ENCODE measurements at regions not wholly inside any gene's neighbourhood (a gene's known extent, or its start where the extent isn't known, plus 50 kb on each side); places are given as distances from the start of the nearest gene placed in this dataset.

DNA sequence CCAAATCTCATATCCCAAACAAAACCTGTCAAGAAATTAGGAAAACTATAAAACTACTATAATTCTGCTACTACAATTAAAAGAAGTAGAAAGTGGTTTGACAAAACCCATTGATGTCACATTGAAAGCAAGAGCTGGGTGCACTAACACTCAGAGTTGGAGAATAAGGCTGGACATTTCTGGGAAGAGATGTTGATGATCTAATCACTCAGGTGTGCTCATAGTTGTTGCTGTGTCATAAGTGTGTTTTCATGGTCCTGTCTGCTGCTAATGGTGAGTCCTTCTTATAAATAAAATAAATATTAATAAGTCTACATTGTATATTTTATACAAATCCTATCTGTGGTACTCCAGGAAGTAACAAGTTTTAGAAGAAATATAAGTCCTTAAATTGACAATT is 168.2 kb upstream of the LRP1B start:
- no peaks in the 10 kb centered on the region for H3K4me1 Mint-ChIP-seq (ENCODE audit: unreplicated experiment)
- H3K4me3 Mint-ChIP-seq (ENCODE audit: unreplicated experiment), result no peak overlapping the region
- peaks cover 15% of the 10 kb centered on the region for H3K9me3 Mint-ChIP-seq (ENCODE audit: unreplicated experiment)
- DNase-seq (ENCODE audit: extremely low spot score, unreplicated experiment), result no peak
- no peaks in the 10 kb centered on the region for H3K36me3 Mint-ChIP-seq (ENCODE audit: unreplicated experiment)
- no peak overlapping the region for H3K27ac Mint-ChIP-seq (ENCODE audit: unreplicated experiment)
- TF ChIP-seq, protein P1, sequence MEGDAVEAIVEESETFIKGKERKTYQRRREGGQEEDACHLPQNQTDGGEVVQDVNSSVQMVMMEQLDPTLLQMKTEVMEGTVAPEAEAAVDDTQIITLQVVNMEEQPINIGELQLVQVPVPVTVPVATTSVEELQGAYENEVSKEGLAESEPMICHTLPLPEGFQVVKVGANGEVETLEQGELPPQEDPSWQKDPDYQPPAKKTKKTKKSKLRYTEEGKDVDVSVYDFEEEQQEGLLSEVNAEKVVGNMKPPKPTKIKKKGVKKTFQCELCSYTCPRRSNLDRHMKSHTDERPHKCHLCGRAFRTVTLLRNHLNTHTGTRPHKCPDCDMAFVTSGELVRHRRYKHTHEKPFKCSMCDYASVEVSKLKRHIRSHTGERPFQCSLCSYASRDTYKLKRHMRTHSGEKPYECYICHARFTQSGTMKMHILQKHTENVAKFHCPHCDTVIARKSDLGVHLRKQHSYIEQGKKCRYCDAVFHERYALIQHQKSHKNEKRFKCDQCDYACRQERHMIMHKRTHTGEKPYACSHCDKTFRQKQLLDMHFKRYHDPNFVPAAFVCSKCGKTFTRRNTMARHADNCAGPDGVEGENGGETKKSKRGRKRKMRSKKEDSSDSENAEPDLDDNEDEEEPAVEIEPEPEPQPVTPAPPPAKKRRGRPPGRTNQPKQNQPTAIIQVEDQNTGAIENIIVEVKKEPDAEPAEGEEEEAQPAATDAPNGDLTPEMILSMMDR (IDR thresholded peaks at IDR 0.05), result no peak
- H3K27me3 Mint-ChIP-seq (ENCODE audit: unreplicated experiment), result no peaks in the 10 kb centered on the region

- no peaks in the 10 kb centered on the region for H3K36me3 Mint-ChIP-seq (ENCODE audit: unreplicated experiment)
- DNase-seq (ENCODE audit: extremely low spot score, unreplicated experiment), result no peak
- TF ChIP-seq, protein P1 (IDR thresholded peaks at IDR 0.05), result no peak
- H3K27ac Mint-ChIP-seq (ENCODE audit: unreplicated experiment), result no peak overlapping the region
- H3K4me1 Mint-ChIP-seq (ENCODE audit: unreplicated experiment), result peaks cover 6% of the 10 kb centered on the region
- no peak overlapping the region for H3K4me3 Mint-ChIP-seq (ENCODE audit: unreplicated experiment)
- peaks cover 11% of the 10 kb centered on the region for H3K9me3 Mint-ChIP-seq (ENCODE audit: unreplicated experiment)
- no peaks in the 10 kb centered on the region for H3K27me3 Mint-ChIP-seq (ENCODE audit: unreplicated experiment)
Observed at GRCh38 chr2:142294225-142294624, 163.4 kb upstream of the LRP1B start.

DNA sequence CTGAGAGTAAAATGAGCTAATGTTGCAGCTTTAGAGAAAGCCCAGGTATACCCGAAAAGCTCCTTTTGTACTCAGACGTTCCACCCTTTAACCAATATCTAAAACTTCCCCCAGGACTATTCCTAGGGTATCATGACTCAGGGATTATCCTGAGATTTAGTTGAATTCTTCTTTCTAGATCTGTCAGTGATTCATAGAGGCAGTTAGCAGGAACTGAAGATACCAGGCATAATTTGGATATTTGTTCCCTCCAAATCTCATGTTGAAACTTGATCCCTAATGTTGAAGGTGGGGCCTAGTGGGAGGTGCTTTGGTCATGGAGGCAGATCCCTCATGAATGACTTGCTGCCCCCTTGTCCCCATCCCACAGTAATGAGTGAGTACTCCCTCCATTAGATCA is 161.2 kb upstream of the LRP1B start:
- TF ChIP-seq, protein P1 (IDR thresholded peaks at IDR 0.05), result no peak
- peaks cover 11% of the 10 kb centered on the region for H3K9me3 Mint-ChIP-seq (ENCODE audit: unreplicated experiment)
- DNase-seq (ENCODE audit: extremely low spot score, unreplicated experiment), result no peak
- H3K36me3 Mint-ChIP-seq (ENCODE audit: unreplicated experiment), result no peaks in the 10 kb centered on the region
- H3K27me3 Mint-ChIP-seq (ENCODE audit: unreplicated experiment), result no peaks in the 10 kb centered on the region
- H3K27ac Mint-ChIP-seq (ENCODE audit: unreplicated experiment), result no peak overlapping the region
- no peak overlapping the region for H3K4me3 Mint-ChIP-seq (ENCODE audit: unreplicated experiment)
- peaks cover 6% of the 10 kb centered on the region for H3K4me1 Mint-ChIP-seq (ENCODE audit: unreplicated experiment)

GRCh38 chr2:142290931-142291330 is 160.1 kb upstream of the LRP1B start:
- H3K4me3 Mint-ChIP-seq (ENCODE audit: unreplicated experiment), result no peak overlapping the region
- H3K27me3 Mint-ChIP-seq (ENCODE audit: unreplicated experiment), result no peaks in the 10 kb centered on the region
- H3K27ac Mint-ChIP-seq (ENCODE audit: unreplicated experiment), result no peak overlapping the region
- peaks cover 9% of the 10 kb centered on the region for H3K9me3 Mint-ChIP-seq (ENCODE audit: unreplicated experiment)
- H3K4me1 Mint-ChIP-seq (ENCODE audit: unreplicated experiment), result peaks cover 6% of the 10 kb centered on the region
- H3K36me3 Mint-ChIP-seq (ENCODE audit: unreplicated experiment), result no peaks in the 10 kb centered on the region
- DNase-seq (ENCODE audit: extremely low spot score, unreplicated experiment), result no peak
- TF ChIP-seq, protein P1 (IDR thresholded peaks at IDR 0.05), result no peak

- Mint-ChIP-seq H3K36me3 (ENCODE audit: unreplicated experiment) (no peaks in the 10 kb centered on the region), H3K27ac (ENCODE audit: unreplicated experiment) (no peak overlapping the region), H3K4me3 (ENCODE audit: unreplicated experiment) (no peak overlapping the region), H3K9me3 (ENCODE audit: unreplicated experiment) (no peaks in the 10 kb centered on the region), H3K4me1 (ENCODE audit: unreplicated experiment) (peaks cover 6% of the 10 kb centered on the region), H3K27me3 (ENCODE audit: unreplicated experiment) (no peaks in the 10 kb centered on the region)
- DNase-seq (ENCODE audit: extremely low spot score, unreplicated experiment), result no peak
- TF ChIP-seq, protein P1 (IDR thresholded peaks at IDR 0.05), result peak; percentile 34
Observed at GRCh38 chr2:142286618-142287017, 155.8 kb upstream of the LRP1B start.
